ENCODE measurements at regions not wholly inside any gene's neighbourhood (a gene's known extent, or its start where the extent isn't known, plus 50 kb on each side); places are given as distances from the start of the nearest gene placed in this dataset.

GRCh38 chr7:153370092-153370491 is 610.5 kb downstream of the ACTR3B start:
- TF ChIP-seq EP300 (IDR thresholded peaks at IDR 0.05) (no peak), CTCF (IDR thresholded peaks at IDR 0.05) (no peak), POLR2AphosphoS5 (IDR thresholded peaks at IDR 0.05) (no peak), POLR2A (IDR thresholded peaks at IDR 0.05) (no peak)
- Histone ChIP-seq H3K27me3 (no peaks in the 10 kb centered on the region), H3K27ac (no peak overlapping the region), H3K9me3 (peaks cover 4 to 33% (median 21%) of the 10 kb centered on the region in 4 donors), H3K4me3 (no peak overlapping the region), H3K36me3 (no peaks in the 10 kb centered on the region), H3K4me1 (no peaks in the 10 kb centered on the region)
- WGBS, 5 donors = 47 to 68% (median 59%) methylated on average over 5 of the region's 5 CpGs
- intact Hi-C loops (cut with DNase I; ENCODE audit: low total_unique reads) = no loop called here
- no peak for DNase-seq

GRCh38 chr7:153380636-153381035 is 621.1 kb downstream of the ACTR3B start:
- Histone ChIP-seq H3K9me3 (no peaks in the 10 kb centered on the region), H3K27ac (no peak overlapping the region), H3K4me1 (peaks cover 0 to 31% (median 3%) of the 10 kb centered on the region in 4 donors), H3K36me3 (no peaks in the 10 kb centered on the region), H3K4me3 (no peak overlapping the region), H3K27me3 (no peaks in the 10 kb centered on the region)
- WGBS, 5 donors = 68 to 80% (median 72%) methylated on average over 7 of the region's 7 CpGs
- no peak for TF ChIP-seq POLR2AphosphoS5 (IDR thresholded peaks at IDR 0.05)
- no peak for TF ChIP-seq POLR2A (IDR thresholded peaks at IDR 0.05)
- no peak for TF ChIP-seq CTCF (IDR thresholded peaks at IDR 0.05)
- no peak for TF ChIP-seq EP300 (IDR thresholded peaks at IDR 0.05)
- DNase-seq = no peak
- intact Hi-C loops (cut with DNase I; ENCODE audit: low total_unique reads) = no loop called here

- Histone ChIP-seq H3K4me1 (peaks cover 0 to 31% (median 3%) of the 10 kb centered on the region in 4 donors), H3K36me3 (no peaks in the 10 kb centered on the region), H3K9me3 (no peaks in the 10 kb centered on the region), H3K27me3 (no peaks in the 10 kb centered on the region), H3K27ac (peak overlapping the region in 1 of 5 donors; percentile 64), H3K4me3 (no peak overlapping the region)
- intact Hi-C loops (cut with DNase I; ENCODE audit: low total_unique reads) = no loop called here
- peak; percentile 36 to 73 for DNase-seq
- WGBS, 5 donors = 16 to 23% (median 19%) methylated on average over 13 of the region's 13 CpGs
- no peak for TF ChIP-seq EP300 (IDR thresholded peaks at IDR 0.05)
- no peak for TF ChIP-seq POLR2A (IDR thresholded peaks at IDR 0.05)
- peak in 6 of 7 experiments; percentile 51 to 90 (median 86) for TF ChIP-seq CTCF (IDR thresholded peaks at IDR 0.05)
- TF ChIP-seq POLR2AphosphoS5 (IDR thresholded peaks at IDR 0.05) = no peak
These were observed 621.9 kb downstream of the ACTR3B start for GRCh38 chr7:153381275-153382040.

GRCh38 chr7:153382641-153383101 is 623.1 kb downstream of the ACTR3B start:
- Histone ChIP-seq H3K4me3 (no peak overlapping the region), H3K4me1 (peaks cover 0 to 31% (median 3%) of the 10 kb centered on the region in 4 donors), H3K27ac (peak overlapping the region in 1 of 5 donors; percentile 64), H3K36me3 (no peaks in the 10 kb centered on the region), H3K27me3 (no peaks in the 10 kb centered on the region), H3K9me3 (no peaks in the 10 kb centered on the region)
- TF ChIP-seq POLR2AphosphoS5 (IDR thresholded peaks at IDR 0.05) (peak in 2 of 3 donors; percentile 42 to 51), CTCF (IDR thresholded peaks at IDR 0.05) (no peak), POLR2A (IDR thresholded peaks at IDR 0.05) (no peak), EP300 (IDR thresholded peaks at IDR 0.05) (no peak)
- peak in 1 of 2 donors; percentile 60 for DNase-seq
- intact Hi-C loops (cut with DNase I; ENCODE audit: low total_unique reads) = no loop called here
- WGBS, 5 donors = 82 to 93% (median 84%) methylated on average over 8 of the region's 8 CpGs
